ENCODE measurements at regions not wholly inside any gene's neighbourhood (a gene's known extent, or its start where the extent isn't known, plus 50 kb on each side); places are given as distances from the start of the nearest gene placed in this dataset.

GRCh38 chr2:164439885-164440284, 181.4 kb downstream of the GRB14 start:
- DNase-seq: no peak

DNA sequence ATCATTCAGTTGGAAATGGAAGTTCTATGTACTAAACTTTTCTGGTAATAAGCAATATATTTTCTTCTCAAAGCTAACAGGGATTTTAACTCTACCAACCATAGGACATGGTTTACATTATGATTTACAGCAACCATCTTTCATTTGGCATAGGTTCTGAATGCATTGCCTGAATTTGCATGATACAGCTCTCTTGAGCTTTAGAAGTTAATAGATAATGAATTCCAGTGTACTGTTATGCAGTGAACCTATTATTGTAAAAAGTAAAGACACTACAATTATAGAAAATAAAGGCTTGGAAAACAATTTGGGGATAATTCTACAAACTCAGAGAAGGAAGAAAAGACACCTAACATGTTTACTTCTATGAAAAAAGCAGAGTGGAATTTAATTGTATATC, 182.0 kb downstream of the GRB14 start:
- DNase-seq: no peak

DNA sequence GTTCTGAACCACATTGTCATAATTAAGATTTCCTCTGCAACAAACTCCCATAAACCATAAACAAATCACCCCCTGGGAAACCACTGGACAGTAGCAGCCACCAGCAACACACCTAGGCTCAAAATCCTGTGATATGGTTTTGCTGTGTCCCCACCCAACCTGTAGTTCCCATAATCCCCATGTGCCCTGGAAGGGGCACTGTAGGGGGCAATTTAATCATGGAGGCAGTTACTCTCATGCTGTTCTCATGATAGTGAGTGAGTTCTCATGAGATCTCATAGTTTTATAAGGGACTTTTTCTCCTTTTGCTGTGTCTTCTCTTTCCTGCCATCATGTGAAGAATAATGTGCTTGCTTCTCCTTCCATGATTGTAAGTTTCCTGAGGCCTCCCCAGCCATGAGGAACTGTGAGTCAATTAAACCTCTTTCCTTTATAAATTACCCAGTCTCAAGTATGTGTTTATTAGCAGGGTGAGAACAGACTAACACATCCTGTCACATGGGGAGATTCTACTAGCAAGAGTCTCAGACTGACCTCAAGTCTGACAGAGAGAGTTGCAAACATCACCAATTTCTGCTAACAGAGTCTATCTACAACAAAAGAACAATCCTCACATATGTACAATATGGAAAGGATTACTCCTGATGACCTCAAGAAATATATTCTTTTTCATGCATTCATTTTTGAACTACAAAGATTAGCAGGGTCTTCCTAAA, 182.6 kb downstream of the GRB14 start:
- no peak for DNase-seq

DNA sequence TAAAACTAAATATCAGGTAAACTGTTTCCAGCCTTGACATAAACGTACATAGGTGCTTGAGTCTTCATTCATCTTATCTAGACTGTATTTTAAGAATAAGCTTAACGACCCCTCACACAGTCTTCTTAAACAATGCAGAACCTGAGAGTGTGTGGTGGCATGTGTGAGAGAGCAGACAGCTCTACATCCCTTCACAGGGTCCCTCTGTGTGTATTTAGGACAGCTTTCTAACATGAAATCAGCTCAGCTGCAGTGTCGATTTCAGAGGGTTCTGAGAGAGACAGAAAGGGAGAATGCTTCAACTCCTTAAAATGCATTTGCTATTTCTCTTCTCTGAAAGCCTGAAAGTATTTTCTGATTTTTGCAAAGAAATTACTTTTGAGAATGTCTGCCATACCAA, 185.2 kb downstream of the GRB14 start:
- no peak for DNase-seq

DNA sequence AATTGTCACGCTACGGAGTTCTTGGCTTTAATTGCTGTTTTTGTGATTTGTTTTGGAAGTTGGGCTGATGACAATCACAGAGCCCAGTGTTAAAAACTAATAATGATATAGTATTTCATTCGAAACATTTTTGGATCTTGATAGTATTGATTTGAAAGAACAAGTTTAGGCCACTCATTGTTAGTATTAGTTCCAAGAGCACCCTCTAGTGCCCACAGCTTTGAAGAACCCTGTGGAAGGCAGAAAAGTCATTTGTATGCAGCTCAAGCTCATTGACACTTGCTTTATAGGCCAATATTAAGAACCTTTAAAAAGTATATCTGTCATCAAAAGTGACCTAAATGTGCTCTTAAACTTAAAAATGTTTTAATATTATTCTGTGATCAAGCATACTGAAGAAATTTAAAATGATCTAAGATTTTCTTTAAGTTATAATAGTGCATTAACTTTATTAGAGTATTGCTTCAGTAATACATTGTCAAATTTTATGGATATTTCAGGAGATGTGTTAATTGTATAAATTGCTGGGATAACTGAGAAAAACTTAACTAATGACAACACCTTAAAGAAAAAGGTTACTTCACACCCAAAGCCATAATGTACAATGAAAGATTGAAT, 191.0 kb downstream of the GRB14 start:
- peak; percentile 25 for DNase-seq

- no peak for DNase-seq
These were observed 191.9 kb downstream of the GRB14 start for GRCh38 chr2:164429354-164429753.

- no peak for DNase-seq
These were observed 194.2 kb downstream of the GRB14 start for GRCh38 chr2:164427111-164427510.

DNA sequence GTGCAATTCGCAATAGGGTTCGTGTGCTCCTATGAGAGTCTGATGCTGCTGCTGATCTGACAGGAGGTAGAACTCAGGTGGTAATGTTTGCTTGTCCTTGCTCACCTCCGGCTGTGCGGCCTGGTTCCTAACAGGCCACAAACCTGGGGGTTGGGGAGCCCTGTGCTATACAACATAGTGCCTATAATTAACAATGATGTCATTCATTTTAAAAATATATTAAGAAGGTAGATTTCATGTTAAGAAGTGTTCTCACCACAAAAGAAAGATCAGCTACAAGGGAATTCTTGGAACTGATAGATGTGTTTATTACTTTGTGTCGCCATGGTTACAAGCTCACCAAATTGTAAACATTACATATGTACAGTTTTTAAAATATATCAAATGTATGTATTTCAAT, 200.5 kb downstream of the GRB14 start:
- no peak for DNase-seq

GRCh38 chr2:164412831-164413230, 208.5 kb downstream of the GRB14 start:
- no peak for DNase-seq

- no peak for DNase-seq
These were observed 231.9 kb downstream of the GRB14 start for GRCh38 chr2:164389411-164389810.

GRCh38 chr2:164388511-164388910, 232.8 kb downstream of the GRB14 start:
- DNase-seq: no peak

DNA sequence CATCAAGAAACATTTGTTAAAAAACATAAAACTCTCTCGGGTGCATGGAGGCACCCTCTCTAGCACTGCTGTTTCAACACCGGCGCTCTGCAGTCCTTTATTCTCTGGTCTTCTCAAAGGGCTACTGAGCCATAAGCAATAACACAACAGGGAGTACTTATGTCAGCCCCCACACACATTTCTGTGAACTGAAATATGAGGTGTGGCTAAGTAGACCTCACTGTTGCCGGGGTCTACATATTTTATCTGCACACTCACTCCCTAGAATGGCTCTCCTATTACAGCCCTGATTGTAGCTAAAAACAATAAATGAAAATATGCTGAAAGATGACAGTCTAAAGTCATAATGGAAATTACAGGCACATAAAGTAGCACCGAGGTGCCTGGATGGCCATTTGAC, 235.1 kb downstream of the GRB14 start:
- DNase-seq: no peak

- DNase-seq: no peak
These were observed 236.8 kb downstream of the GRB14 start for GRCh38 chr2:164384434-164384833.

DNA sequence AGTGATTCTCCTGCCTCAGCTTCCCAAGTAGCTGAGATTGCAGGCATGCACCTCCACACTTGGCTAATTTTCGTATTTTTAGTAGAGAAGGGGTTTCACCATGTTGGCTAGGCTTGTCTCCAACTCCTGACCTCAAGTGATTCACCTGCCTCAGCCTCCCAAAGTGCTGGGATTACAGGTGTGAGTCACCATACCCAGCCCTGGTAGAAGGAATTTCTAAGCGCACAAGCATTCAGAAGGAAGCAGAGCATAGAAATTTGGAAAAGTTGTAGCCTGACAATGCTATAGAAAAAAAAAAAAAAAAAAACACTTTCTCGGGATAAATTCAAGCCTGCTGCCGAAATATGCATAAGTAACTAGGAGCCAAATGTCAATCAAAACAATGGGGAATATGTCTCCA, 249.4 kb downstream of the GRB14 start:
- no peak for DNase-seq

- DNase-seq: no peak
These were observed 251.9 kb downstream of the GRB14 start for GRCh38 chr2:164369366-164369765.

- DNase-seq: no peak
These were observed 252.4 kb downstream of the GRB14 start for GRCh38 chr2:164368896-164369295.

DNA sequence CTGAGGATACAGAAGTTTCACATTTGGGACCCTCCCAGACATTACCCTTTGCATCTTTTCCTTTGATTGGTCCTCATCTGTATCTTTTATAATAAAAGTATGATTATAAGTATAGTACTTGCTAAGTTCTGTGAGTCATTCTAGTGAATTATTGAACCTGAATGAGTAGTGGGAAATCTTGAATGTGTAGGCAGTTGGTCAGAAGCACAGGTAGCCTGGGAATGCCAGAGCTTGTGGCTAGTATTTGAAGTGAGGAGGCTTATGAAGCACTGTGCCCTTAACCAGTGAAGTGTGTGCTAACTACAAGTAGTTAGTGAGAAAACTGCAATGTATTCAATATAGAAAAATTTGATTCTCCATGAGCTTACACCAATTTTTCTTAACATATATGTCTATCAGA, 257.6 kb downstream of the GRB14 start:
- no peak for DNase-seq

GRCh38 chr2:164351536-164351935, 269.7 kb downstream of the GRB14 start:
- DNase-seq: no peak

GRCh38 chr2:164335947-164336346, 285.3 kb downstream of the GRB14 start:
- no peak for DNase-seq

DNA sequence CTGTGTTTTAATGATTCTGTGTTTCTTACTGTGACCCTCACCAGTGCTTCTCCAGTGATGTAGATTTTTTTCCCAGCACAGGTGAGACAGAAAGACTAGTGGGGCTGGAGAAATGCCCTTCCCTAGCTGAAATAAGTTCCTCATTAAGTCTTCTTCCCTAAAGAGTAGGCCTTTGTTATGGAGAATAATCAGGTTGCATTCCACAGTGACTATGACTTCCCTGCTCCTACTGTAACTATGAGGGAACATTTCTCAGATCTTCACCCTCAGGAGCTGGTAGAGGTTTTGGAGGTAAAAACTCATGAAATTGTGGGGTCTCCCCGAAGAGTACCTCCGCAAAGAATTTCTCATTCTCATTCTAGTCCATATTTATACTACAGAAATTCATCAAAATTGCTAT, 286.2 kb downstream of the GRB14 start:
- DNase-seq: no peak

DNA sequence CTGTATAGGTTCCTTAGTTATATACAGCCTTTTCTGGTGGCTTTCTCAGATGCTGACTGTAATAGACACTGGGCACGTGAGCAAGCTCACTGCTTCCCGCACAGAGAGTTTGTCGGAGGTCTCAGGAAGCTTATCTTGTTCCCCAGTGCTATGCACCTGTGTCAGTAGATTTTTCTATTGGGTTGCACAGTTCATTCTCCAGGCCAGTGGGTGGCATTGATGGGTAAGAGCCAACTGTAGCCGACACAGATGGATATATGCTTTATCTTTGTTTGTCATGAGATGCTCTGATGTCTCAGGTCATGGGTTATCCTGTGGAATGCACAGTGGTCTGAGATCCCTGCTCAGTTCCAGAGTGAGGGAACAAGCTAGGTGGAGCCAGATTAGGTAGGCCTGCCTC, 293.0 kb downstream of the GRB14 start:
- no peak for DNase-seq

GRCh38 chr2:164323978-164324377, 297.3 kb downstream of the GRB14 start:
- DNase-seq: no peak

- peak; percentile 30 for DNase-seq
These were observed 307.1 kb downstream of the GRB14 start for GRCh38 chr2:164314148-164314547.

- DNase-seq: no peak
These were observed 314.4 kb downstream of the GRB14 start for GRCh38 chr2:164306872-164307271.

DNA sequence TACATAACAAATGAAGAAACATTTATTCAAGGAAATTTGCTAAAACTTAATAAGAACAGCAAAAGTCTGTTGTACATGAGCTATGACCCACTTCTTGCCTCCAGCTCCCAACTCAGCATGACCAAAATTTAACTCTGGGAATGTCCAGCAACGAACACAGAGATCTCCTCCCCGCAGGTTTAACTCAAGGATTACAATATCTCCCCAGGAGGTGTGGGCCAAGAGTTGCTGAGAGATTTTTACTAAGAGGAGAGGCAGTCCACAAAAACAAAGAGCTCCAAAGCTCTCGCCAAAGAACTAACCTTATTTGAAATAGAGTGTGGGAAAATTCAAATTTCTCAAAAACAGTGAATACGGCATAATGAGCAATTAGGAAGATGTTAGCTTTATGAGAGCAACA, 318.5 kb downstream of the GRB14 start:
- no peak for DNase-seq

Data from right hindlimb (tissue), 1 donor.